ENCODE measurements at regions not wholly inside any gene's neighbourhood (a gene's known extent, or its start where the extent isn't known, plus 50 kb on each side); places are given as distances from the start of the nearest gene placed in this dataset.

DNA sequence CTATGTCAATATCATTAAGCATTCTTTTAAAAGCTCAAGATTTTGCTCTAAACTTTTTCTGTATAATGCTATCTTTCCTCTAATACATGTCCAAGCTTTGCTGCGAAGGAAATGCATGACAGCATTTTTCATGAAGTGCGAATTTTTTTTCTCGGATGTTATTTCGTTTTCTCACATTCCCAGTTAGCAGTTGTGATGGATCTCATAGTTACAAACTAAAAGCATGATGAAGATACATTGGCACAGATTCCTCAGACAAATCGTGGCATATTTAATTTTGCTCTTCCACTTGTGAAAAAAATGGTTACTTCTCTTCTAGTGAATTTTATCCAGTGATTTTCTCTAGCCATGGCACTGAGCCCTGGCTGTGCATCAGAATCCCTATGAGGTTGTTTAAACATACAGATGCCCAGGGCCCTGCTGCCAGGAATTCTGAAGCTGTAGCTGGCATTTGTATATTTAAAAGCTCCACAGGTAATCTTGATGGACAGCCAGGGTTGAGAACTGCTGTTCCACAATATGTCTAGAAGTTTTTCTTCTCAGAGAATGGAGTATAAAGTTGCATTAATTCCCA is 299.8 kb upstream of the NEBL start:
- TF ChIP-seq POLR2AphosphoS5 (IDR thresholded peaks at IDR 0.05; ENCODE audit: low read depth, low read length), result no peak
- TF ChIP-seq POLR2A (IDR thresholded peaks at IDR 0.05; ENCODE audit: low read depth, low read length), result no peak

Measured in GM12891 (cell line).